Fibroblast of skin of right biceps (primary cell): ENCODE measurements at regions not wholly inside any gene's neighbourhood (a gene's known extent, or its start where the extent isn't known, plus 50 kb on each side); places are given as distances from the start of the nearest gene placed in this dataset.
"Not testable (repeated sequence)": the region's sequence is repeated elsewhere in the genome, so short reads cannot be mapped to it uniquely, and the experiment has no call there.

Experiments
- DNase-seq: peaks from one replicate; pipeline ENCODE4 v3.0.0-alpha.2; 2013

DNA sequence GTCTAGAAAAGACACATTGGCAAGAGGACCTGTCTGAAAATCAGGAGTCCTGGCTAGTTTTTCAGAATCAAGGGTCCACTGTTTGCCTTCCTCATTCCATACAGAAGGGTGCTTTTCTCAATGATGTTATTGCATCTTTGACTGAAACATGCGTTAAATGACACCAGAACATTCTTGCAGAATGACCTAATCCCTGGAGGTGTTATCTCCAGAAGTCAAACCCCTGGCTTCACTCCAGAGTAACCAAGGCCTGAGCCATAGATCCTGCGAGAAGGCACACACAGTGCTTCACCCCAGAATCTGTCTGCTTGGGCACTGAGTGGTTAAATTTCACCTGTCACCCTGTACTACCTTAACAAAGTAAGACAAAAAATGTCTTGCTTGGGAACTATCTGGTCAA is 1055.2 kb upstream of the FANCL start:
- DNase-seq: peak; percentile 17

- DNase-seq: no peak
Measured at GRCh38 chr2:59295524-59296162, 1054.5 kb upstream of the FANCL start.

GRCh38 chr2:59288771-59289170 is 1047.6 kb upstream of the FANCL start:
- peak; percentile 8 for DNase-seq

DNA sequence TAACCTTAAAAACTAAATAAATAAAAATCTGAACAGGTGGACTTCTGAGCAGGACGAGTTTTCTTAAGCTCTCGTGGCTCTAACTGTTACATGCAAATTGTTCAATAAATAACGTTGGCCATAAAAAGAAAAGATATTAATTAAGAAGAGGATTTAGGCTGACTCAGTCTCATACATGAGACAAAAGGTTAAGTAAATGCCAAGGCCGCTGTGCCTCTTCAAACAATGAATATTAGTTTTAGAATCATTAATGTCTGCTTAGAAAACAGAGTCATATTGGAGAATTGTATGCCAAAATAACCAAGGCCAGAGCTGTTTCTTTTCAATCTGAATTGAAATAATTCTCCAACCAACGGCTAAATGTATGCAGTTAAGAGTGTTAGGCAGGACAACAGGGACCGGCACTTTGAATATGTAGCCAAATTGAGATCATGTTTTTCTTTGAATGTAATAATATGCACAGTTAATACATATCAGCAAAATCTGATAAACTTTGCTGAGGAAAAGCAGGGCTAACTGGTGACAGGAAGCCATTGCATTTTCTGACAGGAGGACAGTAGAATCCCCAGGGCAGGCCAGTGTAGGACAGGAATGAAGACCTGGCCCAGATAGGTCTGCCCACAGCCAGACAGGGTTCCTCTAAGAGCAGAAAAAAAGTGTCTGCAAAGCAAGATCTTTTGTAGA is 1041.4 kb upstream of the FANCL start:
- DNase-seq: no peak

- DNase-seq: peak; percentile 11
Measured at GRCh38 chr2:59277671-59278070, 1036.5 kb upstream of the FANCL start.

GRCh38 chr2:59276917-59277316 is 1035.8 kb upstream of the FANCL start:
- no peak for DNase-seq

DNA sequence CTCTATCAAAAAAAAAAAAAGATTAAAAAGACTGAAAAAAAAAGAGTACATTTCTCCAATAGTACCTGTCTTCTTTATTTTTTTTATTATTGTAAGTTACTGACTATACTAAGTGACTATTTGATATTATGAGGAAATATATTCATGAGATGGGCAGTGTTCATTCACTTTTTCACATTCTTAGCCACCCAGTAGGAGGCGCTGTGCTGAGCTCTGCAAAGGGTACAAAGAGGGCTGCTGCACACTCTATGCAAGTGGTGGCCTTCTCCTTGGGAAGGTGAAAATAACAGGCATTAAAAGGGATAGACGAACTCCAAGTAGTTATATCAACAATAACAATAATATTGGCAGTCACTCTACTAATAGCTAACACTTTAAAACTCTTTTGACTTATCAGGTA is 1034.9 kb upstream of the FANCL start:
- DNase-seq: no peak

GRCh38 chr2:59266453-59266852 is 1025.3 kb upstream of the FANCL start:
- no peak for DNase-seq

- DNase-seq: no peak
Measured at GRCh38 chr2:59259913-59260312, 1018.8 kb upstream of the FANCL start.

DNA sequence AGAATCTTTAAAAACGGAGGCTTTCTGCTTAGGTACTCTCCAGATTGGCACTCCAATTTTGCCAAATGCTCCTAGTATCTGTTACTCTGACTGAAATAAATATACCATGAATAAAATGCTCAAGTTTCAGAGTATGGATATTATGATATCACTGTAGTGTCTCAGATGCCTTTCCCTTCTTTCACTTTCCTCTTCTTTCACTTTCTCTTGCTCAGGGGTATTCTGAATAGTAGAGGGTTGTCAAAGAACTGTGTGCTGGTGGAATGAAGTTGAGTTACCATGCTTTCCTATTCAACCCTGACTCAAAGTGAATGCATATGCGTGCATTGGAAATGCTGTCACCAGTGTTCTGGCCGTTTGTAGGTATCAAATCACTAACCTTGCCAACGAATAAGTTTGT is 1015.2 kb upstream of the FANCL start:
- no peak for DNase-seq

GRCh38 chr2:59254279-59254678 is 1013.2 kb upstream of the FANCL start:
- DNase-seq: no peak

DNA sequence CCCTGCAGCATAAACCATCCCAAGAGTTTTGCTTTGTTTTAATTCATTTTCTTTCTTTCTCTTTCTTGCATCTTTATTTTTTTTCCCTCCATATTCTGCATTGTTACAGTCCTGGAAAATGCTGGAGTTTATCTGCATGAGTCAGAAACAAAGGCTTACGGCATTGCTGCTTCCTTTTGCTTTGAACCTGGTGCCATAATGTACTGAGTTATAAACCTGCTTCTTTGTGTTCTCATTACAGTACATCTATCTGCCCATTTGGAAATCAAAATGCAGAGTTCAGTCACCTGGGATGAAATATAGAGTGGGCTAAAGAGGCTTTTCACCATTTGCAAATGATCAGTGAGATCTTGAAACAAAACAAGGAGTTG is 1009.2 kb upstream of the FANCL start:
- DNase-seq: no peak

GRCh38 chr2:59249441-59250306 is 1008.5 kb upstream of the FANCL start:
- DNase-seq: no peak

GRCh38 chr2:59239146-59239545 is 998.0 kb upstream of the FANCL start:
- no peak for DNase-seq

DNA sequence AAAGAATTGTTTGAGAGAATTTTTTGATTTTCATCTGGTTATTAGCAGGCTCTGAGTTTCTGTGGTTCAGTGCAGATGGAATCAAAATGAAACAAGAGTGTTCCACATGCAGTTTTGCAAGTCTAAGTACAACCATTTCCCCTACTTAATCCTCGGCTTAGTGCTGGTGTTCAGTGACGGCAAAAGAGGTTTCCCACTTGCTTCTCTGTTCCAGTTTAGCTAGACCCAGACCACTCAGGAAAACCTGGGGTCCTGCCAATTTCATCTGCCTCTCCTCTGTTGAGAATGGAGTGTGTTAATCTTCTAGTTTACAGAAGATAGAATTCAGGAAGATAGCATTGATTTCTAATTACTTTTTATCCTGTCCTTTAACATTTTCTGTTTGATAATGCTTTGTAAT is 996.2 kb upstream of the FANCL start:
- DNase-seq: peak; percentile 2

GRCh38 chr2:59236723-59237122 is 995.6 kb upstream of the FANCL start:
- DNase-seq: peak; percentile 39

- no peak for DNase-seq
Measured at GRCh38 chr2:59233920-59234319, 992.8 kb upstream of the FANCL start.

DNA sequence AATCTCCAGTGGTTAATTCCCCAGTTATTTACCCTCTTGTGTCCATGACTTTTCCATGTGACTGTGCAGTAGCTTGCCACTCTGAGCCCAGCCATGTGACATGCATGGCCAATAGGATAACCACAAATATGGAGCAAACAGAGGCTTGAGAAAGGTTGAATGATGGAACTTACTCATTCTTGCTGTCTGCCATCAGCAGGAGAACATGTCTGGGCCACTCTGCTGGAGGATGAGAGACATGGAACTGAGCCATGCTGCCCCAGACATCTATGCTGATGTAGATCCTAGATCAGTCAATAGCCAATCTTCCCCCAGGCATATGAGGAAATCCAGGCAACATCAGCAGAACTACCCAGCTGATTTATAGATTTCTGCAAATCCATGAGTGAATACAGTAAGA is 992.3 kb upstream of the FANCL start:
- DNase-seq: no peak

- DNase-seq: no peak
Measured at GRCh38 chr2:59232394-59233165, 991.5 kb upstream of the FANCL start.

DNA sequence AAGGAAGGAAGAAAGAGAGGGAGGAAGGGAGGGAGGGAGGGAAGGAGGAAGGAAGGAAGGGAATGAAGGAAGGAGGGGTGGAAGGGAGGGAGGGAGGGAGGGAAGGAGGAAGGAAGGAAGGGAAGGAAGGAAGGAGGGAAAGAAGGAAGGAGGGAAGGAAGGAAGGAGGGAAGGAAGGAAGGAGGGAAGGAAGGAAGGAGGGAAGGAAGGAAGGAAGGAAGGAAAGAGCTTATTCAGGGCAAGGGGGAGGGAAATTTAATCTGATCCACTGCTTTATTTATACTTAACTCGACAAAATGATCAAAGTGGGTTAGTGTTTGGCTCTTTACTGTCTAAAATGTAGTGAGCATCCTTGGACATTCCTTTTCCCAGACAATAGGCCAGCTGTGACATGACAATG is 985.2 kb upstream of the FANCL start:
- DNase-seq: not testable (repeated sequence)

- DNase-seq: no peak
Measured at GRCh38 chr2:59223742-59224141, 982.6 kb upstream of the FANCL start.

DNA sequence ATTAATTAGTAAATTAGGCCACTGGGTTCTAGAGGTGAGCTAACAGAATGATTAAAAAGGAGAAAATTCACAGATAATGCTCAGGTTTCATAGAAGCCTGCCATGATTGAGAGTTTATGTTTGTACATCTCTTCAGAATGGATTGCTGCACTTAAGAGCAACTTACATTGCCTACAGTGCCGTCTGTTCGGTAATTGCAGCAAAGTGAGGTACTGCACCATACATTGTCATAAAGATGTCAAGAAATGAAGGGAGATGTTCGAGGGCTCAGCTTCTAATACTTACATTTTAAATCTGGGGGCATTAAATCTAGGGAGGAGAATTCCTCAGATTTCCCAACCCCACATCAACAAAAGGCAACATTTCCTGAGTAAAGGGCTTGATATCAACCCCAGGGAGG is 976.2 kb upstream of the FANCL start:
- DNase-seq: no peak

DNA sequence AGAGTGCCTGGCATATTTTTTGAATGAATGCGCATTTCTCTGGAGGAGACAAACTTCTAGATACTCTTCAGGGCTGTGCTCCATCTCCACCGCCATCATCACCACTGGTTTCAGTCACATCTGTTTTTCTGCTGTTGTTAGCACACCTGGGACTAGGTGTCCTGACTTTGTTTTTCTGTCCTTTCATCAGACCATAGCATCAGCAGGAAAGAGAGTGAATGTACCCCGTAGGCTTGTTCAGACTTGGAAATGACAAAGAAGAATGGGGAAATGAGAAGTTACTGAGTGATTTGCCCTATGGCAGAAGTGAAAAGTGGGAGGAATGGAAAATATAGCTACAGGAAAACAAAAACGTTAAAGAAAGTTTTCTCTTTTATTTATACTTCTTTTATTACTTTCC is 965.2 kb upstream of the FANCL start:
- DNase-seq: no peak
